ENCODE measurements at regions not wholly inside any gene's neighbourhood (a gene's known extent, or its start where the extent isn't known, plus 50 kb on each side); places are given as distances from the start of the nearest gene placed in this dataset.
"Not testable (repeated sequence)": the region's sequence is repeated elsewhere in the genome, so short reads cannot be mapped to it uniquely, and the experiment has no call there.

- not testable (repeated sequence) for TF ChIP-seq ATF2 (IDR thresholded peaks at IDR 0.05; ENCODE audit: low read length); CTCF (IDR thresholded peaks at IDR 0.05; ENCODE audit: control extremely low read depth in 1 of 3, insufficient read depth in 1 of 3, low read depth in 1 of 3, low read length in 3 of 3); SP2 (IDR thresholded peaks at IDR 0.05; ENCODE audit: low read length); SIX5 (IDR thresholded peaks at IDR 0.05; ENCODE audit: low read depth, low read length); TCF12 (IDR thresholded peaks at IDR 0.05; ENCODE audit: low read depth, low read length); EP300 (IDR thresholded peaks at IDR 0.05; ENCODE audit: borderline replicate concordance in 1 of 2, low read depth in 2 of 2, low read length in 2 of 2); RAD21 (IDR thresholded peaks at IDR 0.05 in 1 of 2, conservative IDR thresholded peaks at IDR 0.05 in 1 of 2; ENCODE audit: low read depth in 2 of 2, low read length in 2 of 2); BCL11A (IDR thresholded peaks at IDR 0.05; ENCODE audit: low read depth in 2 of 2, low read length in 2 of 2)
Observed at GRCh38 chr1:149176453-149177316, 73.3 kb upstream of the NBPF9 start.
